Thyroid gland (tissue), 4 donors: ENCODE measurements at regions not wholly inside any gene's neighbourhood (a gene's known extent, or its start where the extent isn't known, plus 50 kb on each side); places are given as distances from the start of the nearest gene placed in this dataset.

Experiments used
- CTCF ChIP-seq, 6 experiments: fragments of 200-600 bp in 3 of 6; fragments of 450-650 bp in 3 of 6; sonication (generic) in 3 of 6; IDR thresholded peaks; one replicate each; pipeline ENCODE4 v1.5.1; 2016 to 2019; ENCODE audit warnings: antibody characterized with exemption in 6 of 6, mild to moderate bottlenecking in 2 of 6, inconsistent platforms in 1 of 6, moderate library complexity in 1 of 6
- POLR2A ChIP-seq, 2 donors: fragments of 450-650 bp; IDR thresholded peaks; one replicate each; pipeline ENCODE4 v1.6.1; 2017; ENCODE audit warnings: antibody characterized with exemption in 2 of 2, mild to moderate bottlenecking in 2 of 2, moderate library complexity in 1 of 2

- TF ChIP-seq CTCF (IDR thresholded peaks at IDR 0.05) (no peak), POLR2A (IDR thresholded peaks at IDR 0.05) (no peak)
These were observed 129.9 kb upstream of the HES1 start for GRCh38 chr3:194005930-194006501.
